Liver (tissue), 8 donors: ENCODE measurements at regions not wholly inside any gene's neighbourhood (a gene's known extent, or its start where the extent isn't known, plus 50 kb on each side); places are given as distances from the start of the nearest gene placed in this dataset.

Experiments
- DNase-seq: peaks from one replicate; pipeline ENCODE4 v3.0.0-alpha.2; 2017; ENCODE audit warnings: low spot score
- H3K27ac ChIP-seq, 2 donors: one replicate each; pipeline ENCODE4 v1.7.0; 2013; ENCODE audit warnings: inconsistent platforms in 2 of 2, low read length in 2 of 2, control low read depth in 1 of 2, low read depth in 1 of 2, mild to moderate bottlenecking in 1 of 2
- H3K27me3 ChIP-seq, 4 donors: one replicate each; pipeline versions ENCODE4 v1.6.1 to v1.7.0; 2013; ENCODE audit warnings: low read length in 3 of 4, inconsistent platforms in 1 of 4, mild to moderate bottlenecking in 1 of 4, moderate library complexity in 1 of 4; ENCODE audit not compliant: control insufficient read depth in 4 of 4, insufficient read depth in 4 of 4
- H3K36me3 ChIP-seq, 4 donors: one replicate each; pipeline versions ENCODE4 v1.6.1 to v1.7.0; 2013; ENCODE audit warnings: low read length in 3 of 4, mild to moderate bottlenecking in 3 of 4, low read depth in 1 of 4, moderate library complexity in 1 of 4; ENCODE audit not compliant: control insufficient read depth in 4 of 4, insufficient read depth in 3 of 4
- H3K4me1 ChIP-seq, 4 donors: one replicate each; pipeline versions ENCODE4 v1.6.1 to v1.7.0; 2013; ENCODE audit warnings: low read length in 3 of 4, mild to moderate bottlenecking in 3 of 4, moderate library complexity in 1 of 4; ENCODE audit not compliant: control insufficient read depth in 4 of 4, insufficient read depth in 4 of 4
- H3K4me3 ChIP-seq, 3 donors: one replicate each; pipeline versions ENCODE4 v1.6.1 to v1.7.0; 2013; ENCODE audit warnings: low read length in 3 of 3, control low read depth in 1 of 3, low read depth in 1 of 3, mild to moderate bottlenecking in 1 of 3
- H3K9ac ChIP-seq, 2 donors: one replicate each; pipeline ENCODE4 v1.7.0; 2013; ENCODE audit warnings: low read length in 2 of 2, mild to moderate bottlenecking in 2 of 2, moderate library complexity in 2 of 2, control low read depth in 1 of 2, low read depth in 1 of 2
- H3K9me3 ChIP-seq, 4 donors: one replicate each; pipeline versions ENCODE4 v1.6.1 to v1.7.0; 2013; ENCODE audit warnings: low read length in 3 of 4; ENCODE audit not compliant: control insufficient read depth in 4 of 4
- ATF3 ChIP-seq: IDR thresholded peaks from 2 replicates; pipeline ENCODE4 v1.6.1; 2016; ENCODE audit warnings: antibody characterized with exemption
- CTCF ChIP-seq: fragments of 150-350 bp; IDR thresholded peaks from 2 replicates; pipeline ENCODE4 v1.5.1; 2017; ENCODE audit warnings: improper control_type of control experiment, low read depth, low read length; ENCODE audit not compliant: missing input control
- FOXA1 ChIP-seq: IDR thresholded peaks from 2 replicates; pipeline ENCODE4 v1.6.1; 2016; ENCODE audit warnings: antibody characterized with exemption
- GABPA ChIP-seq, 2 donors: IDR thresholded peaks in 1 of 2; conservative IDR thresholded peaks in 1 of 2; 2 replicates each; pipeline ENCODE4 v1.6.1; 2016; ENCODE audit warnings: antibody characterized with exemption in 2 of 2, mild to moderate bottlenecking in 1 of 2, moderate library complexity in 1 of 2
- HNF4A ChIP-seq, 2 donors: conservative IDR thresholded peaks; 2 replicates each; pipeline ENCODE4 v1.6.1; 2016; ENCODE audit warnings: antibody characterized with exemption in 2 of 2, mild to moderate bottlenecking in 2 of 2
- JUND ChIP-seq, 2 donors: IDR thresholded peaks; 2 replicates each; pipeline ENCODE4 v1.6.1; 2016; ENCODE audit warnings: antibody characterized with exemption in 2 of 2
- NR2F2 ChIP-seq: IDR thresholded peaks from 2 replicates; pipeline ENCODE4 v1.6.1; 2016; ENCODE audit warnings: antibody characterized with exemption
- RAD21 ChIP-seq, 2 donors: IDR thresholded peaks; 2 replicates each; pipeline ENCODE4 v1.6.1; 2016; ENCODE audit warnings: antibody characterized with exemption in 2 of 2, mild to moderate bottlenecking in 2 of 2
- RXRA ChIP-seq, 2 donors: IDR thresholded peaks; 2 replicates each; pipeline ENCODE4 v1.6.1; 2017 to 2018; ENCODE audit warnings: antibody characterized with exemption in 2 of 2, mild to moderate bottlenecking in 1 of 2
- TAF1 ChIP-seq: conservative IDR thresholded peaks from 2 replicates; pipeline ENCODE4 v1.6.1; 2016; ENCODE audit warnings: antibody characterized with exemption, mild to moderate bottlenecking
- WGBS: extraction: QIAGEN DNeasy Blood & Tissue Kit; methylation state at CpG from one replicate; pipeline ENCODE4 v1.1.7; 2013; 5-methylcytosine and 5-hydroxymethylcytosine counted together
- donor health status: healthy.
- donor health status: healthy.
- donor health status: healthy.
- donor health status: healthy.
- donor health status: healthy.

DNA sequence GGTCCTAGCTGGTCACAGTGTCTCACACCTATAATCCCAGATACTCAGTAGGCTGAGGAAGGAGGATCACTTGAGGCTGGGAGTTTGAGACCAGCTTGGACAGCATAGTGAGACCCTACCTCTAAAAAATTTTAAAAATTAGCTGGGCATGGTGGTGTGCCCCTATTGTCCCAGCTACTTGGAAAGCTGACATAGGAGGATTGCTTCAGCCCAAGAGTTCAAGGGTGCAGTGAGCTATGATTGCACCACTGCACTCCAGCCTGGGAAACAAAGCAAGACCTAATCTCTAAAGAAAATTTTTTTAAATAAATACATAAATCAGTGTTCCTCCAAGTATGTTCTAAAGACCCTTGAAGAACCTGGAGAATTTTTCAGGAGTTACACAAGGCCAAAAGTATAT lies 50.6 kb upstream of the GNAO1 start:
- H3K9ac ChIP-seq = no peak overlapping the region
- no peak overlapping the region for H3K27ac ChIP-seq
- DNase-seq = no peak
- no peak overlapping the region for H3K4me3 ChIP-seq
- no peaks in the 10 kb centered on the region for H3K9me3 ChIP-seq
- H3K36me3 ChIP-seq = no peaks in the 10 kb centered on the region
- TF ChIP-seq HNF4A (conservative IDR thresholded peaks at IDR 0.05) (peak; percentile 25 to 43), RAD21 (IDR thresholded peaks at IDR 0.05) (no peak), FOXA1 (no peak)
- no peaks in the 10 kb centered on the region for H3K4me1 ChIP-seq
- no peaks in the 10 kb centered on the region for H3K27me3 ChIP-seq

- no peaks in the 10 kb centered on the region for H3K36me3 ChIP-seq
- TF ChIP-seq CTCF (no peak), RXRA (IDR thresholded peaks at IDR 0.05) (no peak), ATF3 (no peak), GABPA (IDR thresholded peaks at IDR 0.05 in 1 of 2, conservative IDR thresholded peaks at IDR 0.05 in 1 of 2) (no peak)
- 58% methylated on average over 5 of the region's 5 CpGs for WGBS
- no peak overlapping the region for H3K4me3 ChIP-seq
- no peaks in the 10 kb centered on the region for H3K4me1 ChIP-seq
- no peaks in the 10 kb centered on the region for H3K9me3 ChIP-seq
- DNase-seq = no peak
- no peak overlapping the region for H3K27ac ChIP-seq
- H3K9ac ChIP-seq = no peak overlapping the region
- no peaks in the 10 kb centered on the region for H3K27me3 ChIP-seq
These were observed 54.0 kb upstream of the GNAO1 start for GRCh38 chr16:56137269-56137668.

GRCh38 chr16:56136256-56136655 lies 55.0 kb upstream of the GNAO1 start:
- 84% methylated on average over 3 of the region's 3 CpGs for WGBS
- no peaks in the 10 kb centered on the region for H3K9me3 ChIP-seq
- no peak overlapping the region for H3K9ac ChIP-seq
- no peaks in the 10 kb centered on the region for H3K4me1 ChIP-seq
- H3K4me3 ChIP-seq = no peak overlapping the region
- H3K36me3 ChIP-seq = no peaks in the 10 kb centered on the region
- TF ChIP-seq NR2F2 = no peak
- no peak for TF ChIP-seq FOXA1
- TF ChIP-seq JUND (IDR thresholded peaks at IDR 0.05) = no peak
- no peak for TF ChIP-seq RXRA (IDR thresholded peaks at IDR 0.05)
- no peak overlapping the region for H3K27ac ChIP-seq
- no peak for DNase-seq
- no peaks in the 10 kb centered on the region for H3K27me3 ChIP-seq

GRCh38 chr16:56134790-56135189 lies 56.5 kb upstream of the GNAO1 start:
- WGBS = 68% methylated on average over 1 of the region's 1 CpG
- H3K9ac ChIP-seq = no peak overlapping the region
- no peaks in the 10 kb centered on the region for H3K9me3 ChIP-seq
- H3K27me3 ChIP-seq = no peaks in the 10 kb centered on the region
- no peak for DNase-seq
- H3K27ac ChIP-seq = no peak overlapping the region
- no peaks in the 10 kb centered on the region for H3K36me3 ChIP-seq
- no peaks in the 10 kb centered on the region for H3K4me1 ChIP-seq
- no peak overlapping the region for H3K4me3 ChIP-seq
- TF ChIP-seq TAF1 (no peak), RXRA (IDR thresholded peaks at IDR 0.05) (no peak), JUND (IDR thresholded peaks at IDR 0.05) (no peak)
